CMK (cell line): ENCODE measurements at regions not wholly inside any gene's neighbourhood (a gene's known extent, or its start where the extent isn't known, plus 50 kb on each side); places are given as distances from the start of the nearest gene placed in this dataset.

ENCODE experiments used
- DNase-seq: peaks from one replicate; pipeline ENCODE4 v3.0.0-alpha.2; 2010; ENCODE audit warnings: low read depth

DNA sequence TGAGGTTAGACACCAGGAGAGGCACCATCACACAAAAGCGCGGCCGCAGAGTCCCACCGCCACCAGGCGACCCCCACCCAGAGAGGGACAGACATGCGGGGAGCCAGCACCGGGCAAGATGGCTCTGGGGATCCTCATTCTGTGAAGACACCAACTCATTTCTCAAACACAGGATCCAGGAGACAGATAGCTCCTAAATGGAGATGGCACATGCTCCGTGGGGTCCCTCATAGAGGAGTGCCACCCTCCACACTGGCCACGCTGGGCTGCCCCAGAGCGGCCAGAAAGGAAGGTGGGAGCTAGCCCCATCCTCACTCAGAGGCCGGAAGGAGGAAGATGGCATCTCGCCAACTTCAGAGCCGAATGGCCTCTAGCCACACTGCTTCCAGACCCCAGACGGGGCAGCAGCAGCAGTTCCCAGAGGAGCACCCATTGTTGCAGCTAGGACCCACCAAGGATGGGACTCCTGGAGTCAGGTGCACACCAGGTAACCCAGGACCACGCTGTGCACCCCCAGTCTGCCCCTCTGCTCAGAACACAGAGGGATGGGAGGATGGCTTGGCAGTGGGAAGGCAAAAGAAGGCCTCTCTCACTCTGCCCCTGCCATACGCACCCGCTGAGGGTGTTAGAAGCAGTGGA, 78.6 kb downstream of the ZIC5 start:
- DNase-seq = no peak

DNA sequence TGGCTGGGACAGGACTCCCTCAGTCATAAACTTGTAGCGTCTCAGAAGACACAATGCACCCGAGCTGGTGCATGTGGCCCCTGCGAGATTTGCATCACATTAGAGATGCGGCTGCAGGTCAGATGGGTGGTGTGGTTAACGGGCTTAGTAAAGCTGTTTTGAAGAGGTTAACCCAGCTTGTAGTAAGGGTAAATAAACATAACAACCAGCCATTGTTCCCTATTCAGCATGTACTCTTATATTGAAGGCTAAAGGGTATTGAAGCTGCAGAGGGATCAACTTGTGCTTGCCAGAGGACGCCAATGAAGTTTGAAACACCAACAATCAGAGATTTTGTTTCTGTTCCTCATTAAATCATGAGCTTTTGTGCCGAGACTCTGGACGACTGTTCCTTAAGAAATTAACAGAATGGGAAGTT, 79.4 kb downstream of the ZIC5 start:
- DNase-seq = no peak

- DNase-seq = no peak
Measured at GRCh38 chr13:99886706-99887105, 84.9 kb downstream of the ZIC5 start.

DNA sequence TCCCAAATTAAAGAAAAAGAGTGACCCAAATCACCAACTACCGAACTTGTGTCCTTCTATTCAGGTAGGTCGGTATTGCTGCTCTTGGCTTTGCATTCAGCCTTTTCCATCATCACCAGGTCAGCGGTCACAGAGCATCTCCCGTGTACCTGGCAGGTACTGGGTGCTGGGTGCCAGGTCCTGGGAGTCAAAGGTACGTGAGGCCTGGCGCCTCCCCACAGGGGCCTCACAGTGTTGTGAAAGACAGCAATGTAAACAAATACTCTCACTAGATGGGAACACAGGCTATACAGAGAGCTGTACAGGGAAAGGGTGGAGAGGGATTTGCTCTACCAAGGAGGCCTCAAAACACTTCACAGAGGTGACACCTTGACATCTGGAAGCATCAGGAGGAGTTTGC, 86.7 kb downstream of the ZIC5 start:
- no peak for DNase-seq

GRCh38 chr13:99883805-99884204, 87.8 kb downstream of the ZIC5 start:
- DNase-seq = no peak

DNA sequence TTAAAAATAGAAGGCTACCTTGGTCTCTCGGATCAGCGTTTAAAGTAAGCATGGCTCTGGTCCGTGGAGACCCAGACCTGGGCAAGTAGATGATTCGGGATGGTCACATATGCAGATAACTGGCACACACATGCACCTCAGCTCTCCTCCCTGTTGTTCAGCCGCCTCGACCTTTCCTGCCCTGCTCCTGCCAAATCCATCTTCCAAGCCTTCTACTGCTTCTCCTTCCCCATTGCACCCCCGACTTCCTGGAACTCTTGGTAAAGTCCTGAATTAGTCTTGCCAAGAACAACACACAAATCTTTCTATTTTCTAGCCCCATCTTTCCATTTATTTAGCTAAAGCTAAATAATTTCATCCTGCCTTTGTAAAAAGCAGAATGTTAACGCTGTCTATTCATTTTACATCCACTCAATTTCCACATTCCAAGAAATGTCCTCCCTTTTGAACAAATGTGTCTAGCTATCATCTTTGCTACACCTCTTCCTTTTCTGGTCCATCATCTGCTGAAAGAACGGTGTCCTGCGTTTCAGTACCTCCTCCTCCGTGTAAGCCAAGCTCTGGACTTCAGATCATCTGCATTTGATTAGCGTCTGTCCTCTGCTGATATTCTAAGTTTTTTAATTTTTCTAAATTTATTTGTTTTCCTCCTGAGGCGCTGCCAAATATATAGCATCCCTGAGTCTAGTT, 92.5 kb downstream of the ZIC5 start:
- DNase-seq = no peak

DNA sequence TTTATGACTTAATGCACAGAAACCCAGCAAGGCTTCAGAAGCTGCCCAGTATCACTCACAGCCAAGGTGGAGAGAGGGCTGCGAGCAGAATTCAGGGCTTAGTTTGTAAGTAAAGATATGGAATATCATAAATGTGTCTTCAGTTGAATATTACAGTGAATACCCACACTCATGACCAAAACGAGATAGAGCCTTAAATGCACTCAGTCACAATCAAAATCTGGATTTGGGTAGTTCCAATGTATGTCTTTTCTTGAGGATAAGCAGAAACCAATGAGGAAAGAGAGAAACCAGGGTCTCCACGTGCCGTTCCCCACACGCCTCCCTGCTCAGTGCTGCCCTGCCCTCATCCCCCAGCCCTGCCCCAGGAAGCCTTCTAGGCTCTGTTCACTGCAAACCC, 94.9 kb downstream of the ZIC5 start:
- DNase-seq = no peak

DNA sequence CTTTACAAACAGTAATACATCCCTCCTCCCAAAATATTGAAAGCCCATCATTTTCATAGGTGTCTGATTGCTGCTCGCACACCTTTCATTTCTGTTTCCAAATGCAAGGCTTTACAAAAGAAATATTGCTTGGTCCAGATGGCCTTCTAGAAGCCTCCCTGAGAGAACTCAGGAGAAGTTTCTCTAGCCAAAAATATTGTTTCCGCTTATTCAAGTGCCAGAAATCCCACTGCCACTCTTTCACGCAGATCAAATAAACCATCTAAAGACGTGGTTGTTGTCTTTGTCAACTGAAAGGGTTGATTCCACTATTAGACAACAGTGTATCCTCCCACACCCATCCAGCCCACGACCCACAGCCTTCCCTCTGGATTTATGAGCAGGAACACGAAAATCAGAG, 96.2 kb downstream of the ZIC5 start:
- DNase-seq = no peak

- no peak for DNase-seq
Measured at GRCh38 chr13:99873832-99874430, 97.6 kb downstream of the ZIC5 start.

DNA sequence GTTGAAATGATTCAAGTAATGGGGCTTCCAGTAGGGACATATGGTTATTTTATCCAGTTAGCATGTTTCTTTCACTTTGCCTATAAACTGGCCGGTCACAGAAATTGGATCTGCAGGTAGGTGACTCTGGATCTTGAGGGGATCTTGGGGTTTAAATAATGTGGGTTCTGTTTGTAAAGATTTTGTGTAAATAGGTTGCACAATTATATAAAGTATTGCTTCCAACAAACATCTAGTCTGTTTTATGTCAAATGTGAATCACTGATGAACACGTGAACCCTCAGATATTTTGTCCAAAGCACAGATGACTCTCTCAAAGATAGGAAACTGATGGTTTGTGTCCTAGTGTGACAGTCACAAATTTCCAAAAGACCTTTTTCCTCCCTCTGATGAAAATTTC, 98.4 kb downstream of the ZIC5 start:
- DNase-seq = no peak

DNA sequence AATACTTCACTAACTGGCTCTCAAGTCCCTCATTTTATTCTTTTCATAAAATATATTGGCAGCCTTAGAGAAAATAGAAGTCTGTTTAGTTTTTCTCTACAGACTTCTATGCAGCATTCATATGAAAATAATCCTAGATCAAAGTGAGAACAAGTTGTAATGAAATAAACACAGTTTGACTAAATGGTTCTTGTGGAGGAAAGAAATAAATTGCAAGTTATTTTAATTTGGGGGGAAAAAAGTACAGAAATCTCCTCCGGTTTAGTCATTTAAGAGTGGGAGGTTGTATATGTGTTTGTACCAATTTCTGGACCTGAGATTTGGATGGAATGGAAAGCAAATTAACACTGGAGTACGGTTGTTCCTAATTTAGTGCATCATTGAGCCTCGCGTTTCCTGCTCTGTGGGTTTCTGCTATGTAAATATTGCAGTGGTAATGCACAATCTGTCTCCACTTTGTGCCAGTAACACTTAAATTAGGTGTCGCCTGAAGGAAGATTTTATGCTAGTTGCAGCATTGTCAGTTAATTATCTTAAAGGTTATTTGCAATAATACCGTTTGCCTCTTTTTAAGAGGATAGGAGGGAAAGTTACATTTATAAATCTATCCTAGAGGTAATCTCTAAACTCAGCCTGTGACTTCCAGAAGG, 100.2 kb downstream of the ZIC5 start:
- DNase-seq = no peak

- DNase-seq = no peak
Measured at GRCh38 chr13:99870541-99870940, 101.0 kb downstream of the ZIC5 start.

GRCh38 chr13:99869830-99870229, 101.7 kb downstream of the ZIC5 start:
- no peak for DNase-seq

DNA sequence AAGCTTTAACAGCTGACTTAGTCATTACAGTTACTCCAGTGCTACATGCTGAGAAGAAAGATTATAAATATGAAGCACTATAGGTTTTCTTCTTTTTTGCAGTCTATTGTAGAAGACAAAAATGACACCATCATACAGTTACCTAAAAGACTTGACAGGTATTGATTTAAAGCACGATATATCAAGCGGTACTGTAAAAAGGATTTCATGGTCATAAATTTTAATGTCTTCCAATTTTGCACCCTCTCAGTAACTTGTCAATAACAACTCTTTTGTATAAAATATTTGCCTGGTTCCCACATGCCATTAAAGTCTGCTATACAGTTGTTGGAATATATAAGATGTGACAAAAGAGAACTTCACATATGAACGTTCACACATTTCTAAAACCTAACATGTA, 102.8 kb downstream of the ZIC5 start:
- DNase-seq = no peak

GRCh38 chr13:99867535-99868257, 103.9 kb downstream of the ZIC5 start:
- DNase-seq = no peak

DNA sequence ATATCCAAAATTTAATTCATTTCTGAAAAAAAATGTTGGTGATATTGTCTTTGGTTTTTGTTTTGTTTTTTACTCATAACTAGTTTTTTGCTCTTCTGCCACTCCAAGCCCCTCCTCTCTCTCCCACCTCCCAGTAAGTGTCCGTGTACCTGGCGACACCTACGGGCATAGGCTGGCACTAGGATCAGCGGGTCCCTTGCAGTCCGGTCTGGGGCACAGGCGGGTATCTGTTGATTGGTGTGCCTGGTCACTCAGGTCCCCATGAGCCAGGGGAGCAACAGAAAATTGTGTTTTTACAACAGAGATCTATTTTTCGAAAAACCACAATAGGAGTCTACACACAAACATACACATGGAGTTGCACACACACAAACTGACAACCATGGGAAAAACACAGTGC, 104.8 kb downstream of the ZIC5 start:
- DNase-seq = no peak

DNA sequence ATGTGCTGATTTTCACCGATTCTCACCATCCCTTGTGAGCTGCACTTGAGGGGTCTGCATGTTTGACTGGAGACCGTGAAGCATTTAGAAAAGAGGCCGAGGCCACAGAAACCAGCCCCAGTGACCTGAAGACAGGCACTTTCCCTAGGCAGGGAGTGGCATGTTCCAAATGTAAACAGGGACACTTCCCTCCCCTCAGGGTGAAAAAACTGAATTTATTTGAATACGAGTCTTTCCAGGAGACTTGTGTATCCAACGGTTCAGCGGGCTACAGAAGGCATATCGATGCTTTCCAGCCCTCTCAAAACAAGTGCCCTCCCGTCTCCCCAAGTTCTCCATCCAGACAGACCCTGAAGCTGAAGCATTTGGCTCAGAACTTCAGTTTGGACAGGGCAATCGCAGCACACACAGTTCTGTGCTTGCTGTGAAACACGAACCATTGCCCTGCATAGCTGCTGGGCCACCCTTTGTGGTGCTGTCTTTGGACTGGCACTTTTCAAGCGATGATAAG, 106.1 kb downstream of the ZIC5 start:
- DNase-seq = no peak

GRCh38 chr13:99864627-99864990, 107.0 kb downstream of the ZIC5 start:
- no peak for DNase-seq

DNA sequence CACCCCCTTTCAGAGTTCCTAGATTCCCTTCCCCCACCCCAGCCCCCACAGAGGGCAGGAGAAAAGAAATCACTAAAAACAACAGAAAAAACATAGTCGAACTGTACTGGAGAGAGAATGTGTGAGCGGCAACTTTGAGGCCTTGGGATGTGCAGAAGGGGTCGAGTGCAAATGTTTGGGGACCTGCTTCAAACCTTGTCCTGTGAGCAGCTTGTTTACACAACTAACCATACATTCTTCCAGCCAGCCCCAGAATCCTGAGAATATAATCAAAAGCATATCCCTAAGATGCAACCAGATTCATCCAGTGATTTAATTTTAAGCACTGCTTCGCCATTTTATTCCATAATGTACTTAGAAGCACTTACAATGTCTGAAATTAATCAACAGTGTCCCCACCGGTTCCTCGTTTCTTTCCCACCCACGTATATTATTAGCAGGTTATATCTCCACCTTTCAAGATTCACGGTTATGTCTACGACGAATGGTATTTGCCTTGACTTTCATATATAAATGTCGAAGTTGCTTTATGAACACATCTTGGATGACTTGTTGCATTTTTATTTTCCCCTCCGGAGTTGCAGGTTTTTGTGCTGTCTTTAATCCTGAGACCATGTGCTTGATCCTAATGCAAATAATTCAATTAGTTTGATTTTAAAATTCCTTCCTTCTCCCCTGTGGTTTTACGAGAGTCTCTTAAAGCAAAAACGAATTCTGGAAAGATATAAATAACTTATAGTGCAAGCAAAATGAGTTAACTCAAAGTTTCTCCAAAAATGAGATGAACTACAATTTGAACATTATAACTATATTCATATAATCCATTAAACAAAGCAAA, 107.6 kb downstream of the ZIC5 start:
- no peak for DNase-seq

DNA sequence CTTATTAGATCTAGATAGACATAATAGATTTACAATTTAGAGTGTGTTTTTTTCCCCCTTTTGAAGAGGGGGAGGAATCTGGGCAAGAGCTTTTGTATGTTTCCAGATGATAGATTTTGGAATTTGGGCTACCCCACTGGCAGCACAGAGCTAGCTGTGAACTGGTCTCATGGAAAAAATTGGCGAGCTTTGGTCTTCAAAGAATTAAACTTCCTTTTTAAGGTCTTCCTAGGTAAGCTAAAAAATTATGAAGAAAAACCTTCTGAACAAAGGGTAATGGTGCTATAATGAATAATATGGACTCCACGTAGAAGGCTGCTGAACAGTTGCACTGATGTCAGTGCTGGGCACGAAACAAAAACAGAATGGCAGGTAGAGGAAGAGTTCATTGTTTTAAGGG, 109.3 kb downstream of the ZIC5 start:
- no peak for DNase-seq

GRCh38 chr13:99861771-99862170, 109.8 kb downstream of the ZIC5 start:
- DNase-seq = no peak
